IPS-20b (cell line): ENCODE measurements at regions not wholly inside any gene's neighbourhood (a gene's known extent, or its start where the extent isn't known, plus 50 kb on each side); places are given as distances from the start of the nearest gene placed in this dataset.

Source experiments
- H3K27ac ChIP-seq: one replicate; pipeline ENCODE4 v1.5.1; 2013; ENCODE audit warnings: low read length
- H3K27me3 ChIP-seq: 2 replicates; pipeline ENCODE4 v1.6.1; 2013; ENCODE audit warnings: mild to moderate bottlenecking, low read length, inconsistent platforms; ENCODE audit not compliant: insufficient read depth
- H3K36me3 ChIP-seq: 2 replicates; pipeline ENCODE4 v1.6.1; 2013; ENCODE audit warnings: low read depth, mild to moderate bottlenecking, inconsistent platforms, low read length, moderate library complexity; ENCODE audit not compliant: insufficient read depth
- H3K4me1 ChIP-seq: 2 replicates; pipeline ENCODE4 v1.6.1; 2013; ENCODE audit warnings: mild to moderate bottlenecking, control low read depth, inconsistent platforms, low read length, moderate library complexity; ENCODE audit not compliant: insufficient read depth
- H3K4me3 ChIP-seq: 2 replicates; pipeline ENCODE4 v1.5.1; 2013; ENCODE audit warnings: mild to moderate bottlenecking, low read length, inconsistent platforms
- H3K9ac ChIP-seq: 2 replicates; pipeline ENCODE4 v1.6.1; 2013; ENCODE audit warnings: low read depth, mild to moderate bottlenecking, inconsistent platforms, low read length, moderate library complexity
- H3K9me3 ChIP-seq: 2 replicates; pipeline ENCODE4 v1.6.1; 2013; ENCODE audit warnings: mild to moderate bottlenecking, low read depth, low read length, inconsistent platforms; ENCODE audit not compliant: insufficient read depth

GRCh38 chr13:82848766-82849165 lies 1033.5 kb downstream of the SLITRK1 start:
- Histone ChIP-seq H3K27ac (no peak overlapping the region), H3K9me3 (no peaks in the 10 kb centered on the region), H3K4me3 (no peak overlapping the region), H3K27me3 (no peaks in the 10 kb centered on the region), H3K36me3 (no peaks in the 10 kb centered on the region), H3K9ac (no peak overlapping the region), H3K4me1 (no peaks in the 10 kb centered on the region)

- Histone ChIP-seq H3K4me1 (no peaks in the 10 kb centered on the region), H3K27me3 (no peaks in the 10 kb centered on the region), H3K27ac (no peak overlapping the region), H3K4me3 (no peak overlapping the region), H3K36me3 (no peaks in the 10 kb centered on the region), H3K9ac (no peak overlapping the region), H3K9me3 (no peaks in the 10 kb centered on the region)
These were observed 1034.7 kb downstream of the SLITRK1 start for GRCh38 chr13:82847595-82847994.

- Histone ChIP-seq H3K27ac (no peak overlapping the region), H3K9ac (no peak overlapping the region), H3K4me3 (no peak overlapping the region)
These were observed 1048.4 kb downstream of the SLITRK1 start for GRCh38 chr13:82833923-82834322.

GRCh38 chr13:82829040-82829439 lies 1053.2 kb downstream of the SLITRK1 start:
- H3K4me3 ChIP-seq, result no peak overlapping the region
- no peaks in the 10 kb centered on the region for H3K4me1 ChIP-seq
- H3K27ac ChIP-seq, result no peak overlapping the region
- H3K27me3 ChIP-seq, result no peaks in the 10 kb centered on the region
- H3K36me3 ChIP-seq, result no peaks in the 10 kb centered on the region
- no peaks in the 10 kb centered on the region for H3K9me3 ChIP-seq
- H3K9ac ChIP-seq, result no peak overlapping the region

More at GRCh38 chr13:82833923-82834322, 1048.4 kb downstream of the SLITRK1 start:
- Histone ChIP-seq H3K4me1 (no peaks in the 10 kb centered on the region), H3K9me3 (no peaks in the 10 kb centered on the region), H3K36me3 (no peaks in the 10 kb centered on the region), H3K27me3 (no peaks in the 10 kb centered on the region)

- H3K27me3 ChIP-seq, result no peaks in the 10 kb centered on the region
- no peak overlapping the region for H3K27ac ChIP-seq
- no peaks in the 10 kb centered on the region for H3K4me1 ChIP-seq
- no peak overlapping the region for H3K9ac ChIP-seq
- no peak overlapping the region for H3K4me3 ChIP-seq
- no peaks in the 10 kb centered on the region for H3K9me3 ChIP-seq
- H3K36me3 ChIP-seq, result no peaks in the 10 kb centered on the region
These were observed 1054.5 kb downstream of the SLITRK1 start for GRCh38 chr13:82827724-82828123.

- Histone ChIP-seq H3K4me3 (no peak overlapping the region), H3K4me1 (no peaks in the 10 kb centered on the region), H3K36me3 (no peaks in the 10 kb centered on the region), H3K27me3 (no peaks in the 10 kb centered on the region), H3K27ac (no peak overlapping the region), H3K9ac (no peak overlapping the region), H3K9me3 (0 out of 2 replicates have a peak, but pooled peaks cover 6% of the 10 kb centered on the region)
These were observed 1059.3 kb downstream of the SLITRK1 start for GRCh38 chr13:82822935-82823334.

GRCh38 chr13:82817133-82817532 lies 1065.1 kb downstream of the SLITRK1 start:
- no peak overlapping the region for H3K27ac ChIP-seq
- no peak overlapping the region for H3K4me3 ChIP-seq
- H3K27me3 ChIP-seq, result no peaks in the 10 kb centered on the region
- 0 out of 2 replicates have a peak, but pooled peaks cover 6% of the 10 kb centered on the region for H3K9me3 ChIP-seq
- H3K4me1 ChIP-seq, result no peaks in the 10 kb centered on the region
- no peak overlapping the region for H3K9ac ChIP-seq
- no peaks in the 10 kb centered on the region for H3K36me3 ChIP-seq

GRCh38 chr13:82815791-82816190 lies 1066.5 kb downstream of the SLITRK1 start:
- H3K9ac ChIP-seq, result no peak overlapping the region
- H3K4me3 ChIP-seq, result no peak overlapping the region
- H3K36me3 ChIP-seq, result no peaks in the 10 kb centered on the region
- no peak overlapping the region for H3K27ac ChIP-seq
- H3K27me3 ChIP-seq, result no peaks in the 10 kb centered on the region
- no peaks in the 10 kb centered on the region for H3K4me1 ChIP-seq
- 0 out of 2 replicates have a peak, but pooled peaks cover 6% of the 10 kb centered on the region for H3K9me3 ChIP-seq

GRCh38 chr13:82803341-82803740 lies 1078.9 kb downstream of the SLITRK1 start:
- H3K27ac ChIP-seq, result no peak overlapping the region
- H3K9ac ChIP-seq, result no peak overlapping the region
- H3K9me3 ChIP-seq, result no peaks in the 10 kb centered on the region
- no peak overlapping the region for H3K4me3 ChIP-seq
- no peaks in the 10 kb centered on the region for H3K4me1 ChIP-seq
- H3K36me3 ChIP-seq, result no peaks in the 10 kb centered on the region
- no peaks in the 10 kb centered on the region for H3K27me3 ChIP-seq

- H3K4me1 ChIP-seq, result no peaks in the 10 kb centered on the region
- no peaks in the 10 kb centered on the region for H3K27me3 ChIP-seq
- no peak overlapping the region for H3K27ac ChIP-seq
- H3K36me3 ChIP-seq, result no peaks in the 10 kb centered on the region
- no peaks in the 10 kb centered on the region for H3K9me3 ChIP-seq
- H3K9ac ChIP-seq, result no peak overlapping the region
- H3K4me3 ChIP-seq, result no peak overlapping the region
These were observed 1079.7 kb downstream of the SLITRK1 start for GRCh38 chr13:82802528-82802927.

- Histone ChIP-seq H3K27me3 (no peaks in the 10 kb centered on the region), H3K36me3 (no peaks in the 10 kb centered on the region), H3K9me3 (no peaks in the 10 kb centered on the region), H3K9ac (no peak overlapping the region), H3K4me3 (no peak overlapping the region), H3K27ac (no peak overlapping the region), H3K4me1 (no peaks in the 10 kb centered on the region)
These were observed 1081.9 kb downstream of the SLITRK1 start for GRCh38 chr13:82800391-82800790.

GRCh38 chr13:82797876-82798275 lies 1084.4 kb downstream of the SLITRK1 start:
- no peak overlapping the region for H3K27ac ChIP-seq
- no peak overlapping the region for H3K4me3 ChIP-seq
- no peaks in the 10 kb centered on the region for H3K36me3 ChIP-seq
- H3K27me3 ChIP-seq, result no peaks in the 10 kb centered on the region
- H3K4me1 ChIP-seq, result no peaks in the 10 kb centered on the region
- H3K9me3 ChIP-seq, result no peaks in the 10 kb centered on the region
- H3K9ac ChIP-seq, result no peak overlapping the region

GRCh38 chr13:82791035-82791434 lies 1091.2 kb downstream of the SLITRK1 start:
- Histone ChIP-seq H3K4me1 (no peaks in the 10 kb centered on the region), H3K9me3 (no peaks in the 10 kb centered on the region), H3K27ac (no peak overlapping the region), H3K4me3 (no peak overlapping the region), H3K9ac (no peak overlapping the region), H3K27me3 (no peaks in the 10 kb centered on the region), H3K36me3 (no peaks in the 10 kb centered on the region)
